ENCODE measurements at regions not wholly inside any gene's neighbourhood (a gene's known extent, or its start where the extent isn't known, plus 50 kb on each side); places are given as distances from the start of the nearest gene placed in this dataset.
"Not testable (repeated sequence)": the region's sequence is repeated elsewhere in the genome, so short reads cannot be mapped to it uniquely, and the experiment has no call there.

GRCh38 chr7:124152859-124153692 is 120.2 kb upstream of the TMEM229A start:
- Mint-ChIP-seq H3K4me1 (no peaks in the 10 kb centered on the region), H3K4me3 (no peak overlapping the region), H3K9me3 (peaks cover 4% of the 10 kb centered on the region), H3K36me3 (ENCODE audit: low read depth) (no peaks in the 10 kb centered on the region), H3K27ac (no peak overlapping the region), H3K27me3 (no peaks in the 10 kb centered on the region)
- ATAC-seq (no peak), DNase-seq (no peak)

GRCh38 chr7:124137664-124138063 is 104.8 kb upstream of the TMEM229A start:
- peaks cover 16% of the 10 kb centered on the region for H3K9me3 Mint-ChIP-seq

GRCh38 chr7:124124201-124124600 is 91.3 kb upstream of the TMEM229A start:
- no peaks in the 10 kb centered on the region for H3K9me3 Mint-ChIP-seq
- H3K27ac Mint-ChIP-seq = no peak overlapping the region
- DNase-seq (no peak), ATAC-seq (no peak)
- no peak overlapping the region for H3K4me3 Mint-ChIP-seq
- no peaks in the 10 kb centered on the region for H3K36me3 Mint-ChIP-seq (ENCODE audit: low read depth)
- no peaks in the 10 kb centered on the region for H3K27me3 Mint-ChIP-seq
- H3K4me1 Mint-ChIP-seq = no peaks in the 10 kb centered on the region

More at GRCh38 chr7:124137664-124138063, 104.8 kb upstream of the TMEM229A start:
- no peak for DNase-seq
- Mint-ChIP-seq H3K36me3 (ENCODE audit: low read depth) (no peaks in the 10 kb centered on the region), H3K4me1 (no peaks in the 10 kb centered on the region), H3K27me3 (no peaks in the 10 kb centered on the region), H3K4me3 (no peak overlapping the region), H3K27ac (no peak overlapping the region)
- ATAC-seq = no peak

- no peak overlapping the region for H3K27ac Mint-ChIP-seq
- no peak for DNase-seq
- no peak overlapping the region for H3K4me3 Mint-ChIP-seq
- no peaks in the 10 kb centered on the region for H3K27me3 Mint-ChIP-seq
- H3K4me1 Mint-ChIP-seq = no peaks in the 10 kb centered on the region
- H3K9me3 Mint-ChIP-seq = peaks cover 9% of the 10 kb centered on the region
- no peaks in the 10 kb centered on the region for H3K36me3 Mint-ChIP-seq (ENCODE audit: low read depth)
- ATAC-seq = no peak
Measured at GRCh38 chr7:124120911-124121310, 88.0 kb upstream of the TMEM229A start.

- DNase-seq = no peak
- H3K36me3 Mint-ChIP-seq (ENCODE audit: low read depth) = no peaks in the 10 kb centered on the region
- no peak for ATAC-seq
- H3K27ac Mint-ChIP-seq = no peak overlapping the region
- H3K4me1 Mint-ChIP-seq = no peaks in the 10 kb centered on the region
- H3K9me3 Mint-ChIP-seq = peaks cover 19% of the 10 kb centered on the region
- H3K4me3 Mint-ChIP-seq = no peak overlapping the region
- H3K27me3 Mint-ChIP-seq = no peaks in the 10 kb centered on the region
Measured at GRCh38 chr7:124113045-124113444, 80.2 kb upstream of the TMEM229A start.

- H3K4me1 Mint-ChIP-seq = no peaks in the 10 kb centered on the region
- no peak overlapping the region for H3K4me3 Mint-ChIP-seq
- H3K9me3 Mint-ChIP-seq = peaks cover 3% of the 10 kb centered on the region
- DNase-seq (no peak), ATAC-seq (no peak)
- H3K27ac Mint-ChIP-seq = no peak overlapping the region
- no peaks in the 10 kb centered on the region for H3K27me3 Mint-ChIP-seq
- H3K36me3 Mint-ChIP-seq (ENCODE audit: low read depth) = no peaks in the 10 kb centered on the region
Measured at GRCh38 chr7:124106575-124106974, 73.7 kb upstream of the TMEM229A start.

GRCh38 chr7:124101173-124101768 is 68.4 kb upstream of the TMEM229A start:
- Mint-ChIP-seq H3K4me3 (no peak overlapping the region), H3K9me3 (peaks cover 3% of the 10 kb centered on the region), H3K27ac (no peak overlapping the region), H3K4me1 (no peaks in the 10 kb centered on the region), H3K27me3 (no peaks in the 10 kb centered on the region), H3K36me3 (ENCODE audit: low read depth) (no peaks in the 10 kb centered on the region)
- no peak for ATAC-seq
- DNase-seq = peak; percentile 4

GRCh38 chr7:124100190-124100589 is 67.3 kb upstream of the TMEM229A start:
- H3K27me3 Mint-ChIP-seq = no peaks in the 10 kb centered on the region
- no peaks in the 10 kb centered on the region for H3K36me3 Mint-ChIP-seq (ENCODE audit: low read depth)
- ATAC-seq (no peak), DNase-seq (no peak)
- peaks cover 3% of the 10 kb centered on the region for H3K9me3 Mint-ChIP-seq
- H3K27ac Mint-ChIP-seq = no peak overlapping the region
- H3K4me3 Mint-ChIP-seq = no peak overlapping the region
- no peaks in the 10 kb centered on the region for H3K4me1 Mint-ChIP-seq

- ATAC-seq; H3K27ac Mint-ChIP-seq; H3K4me1 Mint-ChIP-seq; H3K9me3 Mint-ChIP-seq; H3K4me3 Mint-ChIP-seq; H3K36me3 Mint-ChIP-seq (ENCODE audit: low read depth); H3K27me3 Mint-ChIP-seq; DNase-seq: not testable (repeated sequence)
Measured at GRCh38 chr7:124099585-124099984, 66.7 kb upstream of the TMEM229A start.

GRCh38 chr7:124089621-124090020 is 56.8 kb upstream of the TMEM229A start:
- H3K4me3 Mint-ChIP-seq = no peak overlapping the region
- no peak overlapping the region for H3K27ac Mint-ChIP-seq
- DNase-seq (no peak), ATAC-seq (no peak)
- no peaks in the 10 kb centered on the region for H3K27me3 Mint-ChIP-seq
- H3K36me3 Mint-ChIP-seq (ENCODE audit: low read depth) = no peaks in the 10 kb centered on the region
- H3K9me3 Mint-ChIP-seq = peaks cover 7% of the 10 kb centered on the region
- no peaks in the 10 kb centered on the region for H3K4me1 Mint-ChIP-seq

- peaks cover 7% of the 10 kb centered on the region for H3K9me3 Mint-ChIP-seq
- DNase-seq (no peak), ATAC-seq (no peak)
- H3K36me3 Mint-ChIP-seq (ENCODE audit: low read depth) = no peaks in the 10 kb centered on the region
- no peaks in the 10 kb centered on the region for H3K4me1 Mint-ChIP-seq
- H3K27me3 Mint-ChIP-seq = no peaks in the 10 kb centered on the region
- H3K27ac Mint-ChIP-seq = no peak overlapping the region
- H3K4me3 Mint-ChIP-seq = no peak overlapping the region
Measured at GRCh38 chr7:124088590-124088989, 55.7 kb upstream of the TMEM229A start.

GRCh38 chr7:124086843-124087242 is 54.0 kb upstream of the TMEM229A start:
- Mint-ChIP-seq H3K27ac (no peak overlapping the region), H3K4me1 (no peaks in the 10 kb centered on the region), H3K9me3 (peaks cover 7% of the 10 kb centered on the region), H3K27me3 (no peaks in the 10 kb centered on the region), H3K36me3 (ENCODE audit: low read depth) (no peaks in the 10 kb centered on the region), H3K4me3 (no peak overlapping the region)
- ATAC-seq (no peak), DNase-seq (no peak)

GRCh38 chr7:124085179-124085578 is 52.3 kb upstream of the TMEM229A start:
- Mint-ChIP-seq H3K4me3 (no peak overlapping the region), H3K27me3 (no peaks in the 10 kb centered on the region), H3K9me3 (peaks cover 7% of the 10 kb centered on the region), H3K27ac (no peak overlapping the region), H3K36me3 (ENCODE audit: low read depth) (no peaks in the 10 kb centered on the region), H3K4me1 (no peaks in the 10 kb centered on the region)
- DNase-seq = no peak
- no peak for ATAC-seq

GRCh38 chr7:124084024-124084423 is 51.2 kb upstream of the TMEM229A start:
- H3K4me1 Mint-ChIP-seq = no peaks in the 10 kb centered on the region
- H3K9me3 Mint-ChIP-seq = peaks cover 7% of the 10 kb centered on the region
- DNase-seq = no peak
- no peaks in the 10 kb centered on the region for H3K36me3 Mint-ChIP-seq (ENCODE audit: low read depth)
- H3K27ac Mint-ChIP-seq = no peak overlapping the region
- ATAC-seq = no peak
- H3K27me3 Mint-ChIP-seq = no peaks in the 10 kb centered on the region
- no peak overlapping the region for H3K4me3 Mint-ChIP-seq
